Muscle of leg (tissue), 3 donors: ENCODE measurements at regions not wholly inside any gene's neighbourhood (a gene's known extent, or its start where the extent isn't known, plus 50 kb on each side); places are given as distances from the start of the nearest gene placed in this dataset.

ENCODE experiments used
- DNase-seq: peaks from one replicate; pipeline ENCODE4 v3.0.0; 2013
- H3K27ac ChIP-seq: one replicate; pipeline ENCODE4 v1.5.1; 2013; ENCODE audit warnings: mild to moderate bottlenecking, low read length, control low read depth
- H3K27me3 ChIP-seq: one replicate; pipeline ENCODE4 v1.6.1; 2013; ENCODE audit warnings: low read length; ENCODE audit not compliant: control insufficient read depth, insufficient read depth
- H3K36me3 ChIP-seq: one replicate; pipeline ENCODE4 v1.6.1; 2013; ENCODE audit warnings: low read length; ENCODE audit not compliant: control insufficient read depth, insufficient read depth
- H3K4me1 ChIP-seq: one replicate; pipeline ENCODE4 v1.6.1; 2013; ENCODE audit warnings: low read length; ENCODE audit not compliant: control insufficient read depth, insufficient read depth
- H3K4me3 ChIP-seq: one replicate; pipeline ENCODE4 v1.5.1; 2013; ENCODE audit warnings: low read length, control low read depth
- H3K9me3 ChIP-seq: replicated peaks from 2 replicates; pipeline ENCODE4 v1.6.1; 2013; ENCODE audit warnings: low read depth, low read length; ENCODE audit not compliant: control insufficient read depth
- WGBS: methylation state at CpG from one replicate; pipeline ENCODE4 v1.1.5; 2013; ENCODE audit warnings: missing lambda C conversion rate; ENCODE audit not compliant: insufficient coverage; 5-methylcytosine and 5-hydroxymethylcytosine counted together

GRCh38 chr16:54554581-54554980 is 268.0 kb upstream of the IRX3 start:
- Histone ChIP-seq H3K27ac (no peak overlapping the region), H3K36me3 (no peaks in the 10 kb centered on the region), H3K4me3 (no peak overlapping the region), H3K9me3 (no peaks in the 10 kb centered on the region), H3K27me3 (no peaks in the 10 kb centered on the region), H3K4me1 (no peaks in the 10 kb centered on the region)
- 0% methylated on average over 1 of the region's 3 CpGs for WGBS
- no peak for DNase-seq

- peaks cover 4% of the 10 kb centered on the region for H3K27me3 ChIP-seq
- H3K4me3 ChIP-seq, result no peak overlapping the region
- 90% methylated on average over 2 of the region's 7 CpGs for WGBS
- no peak overlapping the region for H3K27ac ChIP-seq
- no peaks in the 10 kb centered on the region for H3K9me3 ChIP-seq
- no peak for DNase-seq
- H3K4me1 ChIP-seq, result no peaks in the 10 kb centered on the region
- H3K36me3 ChIP-seq, result no peaks in the 10 kb centered on the region
Measured at GRCh38 chr16:54548281-54548680, 261.7 kb upstream of the IRX3 start.

- no peak for DNase-seq
- H3K4me1 ChIP-seq, result no peaks in the 10 kb centered on the region
- no peaks in the 10 kb centered on the region for H3K9me3 ChIP-seq
- WGBS, result 71% methylated on average over 4 of the region's 4 CpGs
- H3K4me3 ChIP-seq, result no peak overlapping the region
- peaks cover 4% of the 10 kb centered on the region for H3K27me3 ChIP-seq
- no peaks in the 10 kb centered on the region for H3K36me3 ChIP-seq
- H3K27ac ChIP-seq, result no peak overlapping the region
Measured at GRCh38 chr16:54547052-54547451, 260.5 kb upstream of the IRX3 start.

- Histone ChIP-seq H3K4me1 (no peaks in the 10 kb centered on the region), H3K4me3 (no peak overlapping the region), H3K36me3 (no peaks in the 10 kb centered on the region), H3K27ac (no peak overlapping the region), H3K27me3 (peaks cover 4% of the 10 kb centered on the region), H3K9me3 (no peaks in the 10 kb centered on the region)
- 25% methylated on average over 3 of the region's 5 CpGs for WGBS
- DNase-seq, result peak; percentile 87
Measured at GRCh38 chr16:54546521-54546920, 259.9 kb upstream of the IRX3 start.

GRCh38 chr16:54545854-54546511 is 259.4 kb upstream of the IRX3 start:
- 59% methylated on average over 10 of the region's 14 CpGs for WGBS

GRCh38 chr16:54544553-54545180 is 258.1 kb upstream of the IRX3 start:
- no peaks in the 10 kb centered on the region for H3K36me3 ChIP-seq
- 96% methylated on average over 2 of the region's 7 CpGs for WGBS
- H3K4me1 ChIP-seq, result no peaks in the 10 kb centered on the region
- no peak for DNase-seq
- H3K9me3 ChIP-seq, result no peaks in the 10 kb centered on the region
- no peak overlapping the region for H3K27ac ChIP-seq
- H3K27me3 ChIP-seq, result peaks cover 10% of the 10 kb centered on the region
- H3K4me3 ChIP-seq, result no peak overlapping the region

More at GRCh38 chr16:54545854-54546511, 259.4 kb upstream of the IRX3 start:
- no peak overlapping the region for H3K27ac ChIP-seq
- no peak overlapping the region for H3K4me3 ChIP-seq
- H3K9me3 ChIP-seq, result no peaks in the 10 kb centered on the region
- H3K36me3 ChIP-seq, result no peaks in the 10 kb centered on the region
- peaks cover 6% of the 10 kb centered on the region for H3K27me3 ChIP-seq
- peak; percentile 8 for DNase-seq
- no peaks in the 10 kb centered on the region for H3K4me1 ChIP-seq

GRCh38 chr16:54542805-54543505 is 256.4 kb upstream of the IRX3 start:
- WGBS, result 85% methylated on average over 4 of the region's 13 CpGs
- Histone ChIP-seq H3K27me3 (peaks cover 10% of the 10 kb centered on the region), H3K36me3 (no peaks in the 10 kb centered on the region), H3K27ac (no peak overlapping the region), H3K9me3 (no peaks in the 10 kb centered on the region), H3K4me1 (no peaks in the 10 kb centered on the region), H3K4me3 (no peak overlapping the region)
- no peak for DNase-seq

- no peaks in the 10 kb centered on the region for H3K9me3 ChIP-seq
- H3K27ac ChIP-seq, result no peak overlapping the region
- 85% methylated on average over 7 of the region's 15 CpGs for WGBS
- no peaks in the 10 kb centered on the region for H3K4me1 ChIP-seq
- DNase-seq, result no peak
- peaks cover 6% of the 10 kb centered on the region for H3K27me3 ChIP-seq
- H3K4me3 ChIP-seq, result no peak overlapping the region
- no peaks in the 10 kb centered on the region for H3K36me3 ChIP-seq
Measured at GRCh38 chr16:54540525-54541180, 254.1 kb upstream of the IRX3 start.

- 33% methylated on average over 1 of the region's 3 CpGs for WGBS
- H3K27me3 ChIP-seq, result peaks cover 6% of the 10 kb centered on the region
- no peaks in the 10 kb centered on the region for H3K36me3 ChIP-seq
- no peak for DNase-seq
- H3K27ac ChIP-seq, result no peak overlapping the region
- no peaks in the 10 kb centered on the region for H3K9me3 ChIP-seq
- no peaks in the 10 kb centered on the region for H3K4me1 ChIP-seq
- H3K4me3 ChIP-seq, result no peak overlapping the region
Measured at GRCh38 chr16:54538276-54538675, 251.7 kb upstream of the IRX3 start.

GRCh38 chr16:54533856-54534490 is 247.4 kb upstream of the IRX3 start:
- Histone ChIP-seq H3K27me3 (no peaks in the 10 kb centered on the region), H3K27ac (no peak overlapping the region), H3K4me3 (no peak overlapping the region), H3K4me1 (no peaks in the 10 kb centered on the region), H3K9me3 (peaks cover 7% of the 10 kb centered on the region), H3K36me3 (no peaks in the 10 kb centered on the region)
- no CpG with 5 or more reads among the region's 4 CpGs for WGBS
- DNase-seq, result no peak
